ENCODE measurements at regions not wholly inside any gene's neighbourhood (a gene's known extent, or its start where the extent isn't known, plus 50 kb on each side); places are given as distances from the start of the nearest gene placed in this dataset.

DNA sequence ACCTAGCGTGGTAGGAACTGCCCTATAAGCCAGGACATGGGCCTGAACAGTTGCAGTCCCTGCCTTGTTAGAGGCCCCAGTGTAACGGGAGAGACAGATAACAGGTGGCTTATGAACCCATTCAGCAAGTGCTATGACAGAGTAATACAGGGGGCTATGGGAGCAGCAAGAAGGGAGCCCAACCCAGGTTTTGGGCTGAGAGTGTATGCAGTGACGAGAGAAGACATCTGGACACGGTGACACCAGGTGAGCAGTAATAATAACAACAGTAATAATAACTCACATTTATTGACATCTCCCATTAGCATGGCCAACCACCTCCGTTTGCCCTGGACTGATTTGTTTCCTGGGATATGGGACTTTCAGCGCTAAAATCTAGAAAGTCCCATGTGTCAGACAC is 100.8 kb downstream of the IRX5 start:
- ChIA-PET CTCF (no interaction called here), POLR2A (no interaction called here)
- Mint-ChIP-seq H3K36me3 (ENCODE audit: low read depth) (no peaks in the 10 kb centered on the region), H3K9me3 (peaks cover 2% of the 10 kb centered on the region), H3K27ac (no peak overlapping the region), H3K4me3 (no peak overlapping the region), H3K27me3 (peaks cover 3% of the 10 kb centered on the region), H3K4me1 (ENCODE audit: low read depth) (no peaks in the 10 kb centered on the region)
- no peak for ATAC-seq
- intact Hi-C loops (cut with micrococcal nuclease): no loop called here
- DNase-seq: no peak
- TF ChIP-seq, protein P1, sequence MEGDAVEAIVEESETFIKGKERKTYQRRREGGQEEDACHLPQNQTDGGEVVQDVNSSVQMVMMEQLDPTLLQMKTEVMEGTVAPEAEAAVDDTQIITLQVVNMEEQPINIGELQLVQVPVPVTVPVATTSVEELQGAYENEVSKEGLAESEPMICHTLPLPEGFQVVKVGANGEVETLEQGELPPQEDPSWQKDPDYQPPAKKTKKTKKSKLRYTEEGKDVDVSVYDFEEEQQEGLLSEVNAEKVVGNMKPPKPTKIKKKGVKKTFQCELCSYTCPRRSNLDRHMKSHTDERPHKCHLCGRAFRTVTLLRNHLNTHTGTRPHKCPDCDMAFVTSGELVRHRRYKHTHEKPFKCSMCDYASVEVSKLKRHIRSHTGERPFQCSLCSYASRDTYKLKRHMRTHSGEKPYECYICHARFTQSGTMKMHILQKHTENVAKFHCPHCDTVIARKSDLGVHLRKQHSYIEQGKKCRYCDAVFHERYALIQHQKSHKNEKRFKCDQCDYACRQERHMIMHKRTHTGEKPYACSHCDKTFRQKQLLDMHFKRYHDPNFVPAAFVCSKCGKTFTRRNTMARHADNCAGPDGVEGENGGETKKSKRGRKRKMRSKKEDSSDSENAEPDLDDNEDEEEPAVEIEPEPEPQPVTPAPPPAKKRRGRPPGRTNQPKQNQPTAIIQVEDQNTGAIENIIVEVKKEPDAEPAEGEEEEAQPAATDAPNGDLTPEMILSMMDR (IDR thresholded peaks at IDR 0.05): no peak

DNA sequence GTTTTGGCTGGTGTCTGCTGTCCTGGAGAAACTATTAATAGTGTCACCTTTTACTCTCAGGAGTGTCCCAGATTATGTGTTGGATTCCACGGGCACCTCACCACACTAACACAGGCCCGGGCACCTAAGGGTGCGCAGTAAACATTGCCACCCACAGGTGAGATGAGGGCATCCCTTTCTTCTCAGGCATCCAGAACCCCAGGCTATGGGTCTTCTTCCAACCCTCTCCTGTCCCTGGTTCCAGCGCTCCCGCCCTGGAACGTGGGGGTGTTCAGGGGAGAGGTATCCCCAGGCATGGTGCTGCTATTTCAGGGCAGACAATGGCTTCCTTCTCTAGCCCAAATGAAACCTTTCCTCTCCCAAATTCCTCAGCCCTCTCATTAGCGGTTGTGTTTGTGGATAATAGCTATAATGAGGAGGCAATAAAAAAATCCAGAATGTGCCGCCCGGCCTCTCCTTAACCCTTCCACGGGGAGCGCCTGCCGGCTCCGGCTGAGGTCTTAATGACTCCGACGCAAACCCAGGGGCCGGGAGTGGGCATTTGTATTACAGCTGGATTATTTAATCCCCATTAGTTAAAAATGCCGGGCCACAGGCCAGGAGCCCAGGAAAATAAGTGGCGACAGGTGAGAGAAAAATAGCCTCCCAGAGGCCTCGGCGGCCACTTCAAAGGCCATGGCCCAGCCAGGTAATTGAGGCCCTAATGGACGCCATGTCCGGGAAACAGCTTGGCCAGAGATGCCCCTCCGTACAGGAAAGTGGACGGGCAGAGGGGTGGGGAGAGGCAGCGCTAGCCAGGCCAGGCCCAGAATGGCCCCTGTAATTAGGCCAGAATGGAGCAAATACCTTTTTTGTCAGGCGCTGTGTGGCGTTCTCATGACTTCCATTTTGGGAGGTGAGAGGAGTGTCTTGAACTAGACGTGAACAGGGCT is 102.8 kb downstream of the IRX5 start:
- TF ChIP-seq, protein P1 (IDR thresholded peaks at IDR 0.05): no peak
- intact Hi-C loops (cut with micrococcal nuclease): no loop called here
- H3K36me3 Mint-ChIP-seq (ENCODE audit: low read depth): no peaks in the 10 kb centered on the region
- H3K27ac Mint-ChIP-seq: no peak overlapping the region
- ChIA-PET CTCF (no interaction called here), POLR2A (no interaction called here)
- no peak for ATAC-seq
- DNase-seq: no peak
- H3K4me3 Mint-ChIP-seq: no peak overlapping the region
- peaks cover 3% of the 10 kb centered on the region for H3K27me3 Mint-ChIP-seq
- H3K4me1 Mint-ChIP-seq (ENCODE audit: low read depth): no peaks in the 10 kb centered on the region
- H3K9me3 Mint-ChIP-seq: peaks cover 2% of the 10 kb centered on the region

DNA sequence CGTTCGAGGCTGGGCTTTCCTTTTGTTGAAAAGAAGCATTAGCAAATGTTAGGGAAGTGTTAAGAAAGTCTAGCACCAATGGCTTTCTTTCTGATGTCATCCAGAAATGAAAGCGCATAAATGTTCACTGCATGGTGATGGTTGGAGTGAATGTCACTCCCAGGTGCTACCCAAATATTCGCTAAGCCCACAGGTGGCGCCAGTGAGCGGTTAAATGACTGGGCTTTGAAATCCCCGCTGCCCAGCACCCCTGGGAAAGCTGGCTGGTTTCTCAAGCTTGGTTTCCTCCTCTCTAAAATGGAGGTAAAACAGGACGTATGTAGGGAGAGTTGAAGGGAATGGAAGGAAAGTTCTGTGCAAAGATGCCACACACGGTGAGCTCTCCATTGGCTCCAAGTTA is 104.4 kb downstream of the IRX5 start:
- TF ChIP-seq, protein P1 (IDR thresholded peaks at IDR 0.05): peak; percentile 51

DNA sequence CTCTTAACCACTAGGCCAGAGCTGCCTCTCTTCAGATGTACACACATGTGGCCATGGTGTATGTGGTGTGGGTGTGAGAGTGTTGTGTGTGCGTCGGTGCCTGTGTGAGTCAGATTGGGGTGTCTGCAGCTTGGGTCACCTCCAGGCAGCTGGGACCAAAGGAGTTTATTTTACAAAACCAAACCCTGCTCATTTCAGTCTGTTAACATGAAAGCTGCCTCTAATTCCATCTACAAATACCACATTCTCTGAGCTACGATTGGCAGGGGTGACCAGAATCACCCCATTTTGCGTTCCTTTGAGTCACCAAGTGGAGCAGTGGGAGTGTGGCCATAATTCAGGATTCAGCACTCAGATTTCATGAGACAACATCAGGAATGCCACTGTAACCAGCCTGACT is 105.3 kb downstream of the IRX5 start:
- TF ChIP-seq, protein P1 (IDR thresholded peaks at IDR 0.05): no peak
- DNase-seq (no peak), ATAC-seq (no peak)
- Mint-ChIP-seq H3K4me1 (ENCODE audit: low read depth) (no peaks in the 10 kb centered on the region), H3K27me3 (peaks cover 3% of the 10 kb centered on the region), H3K27ac (no peak overlapping the region), H3K9me3 (no peaks in the 10 kb centered on the region), H3K4me3 (no peak overlapping the region), H3K36me3 (ENCODE audit: low read depth) (no peaks in the 10 kb centered on the region)
- POLR2A ChIA-PET: no interaction called here
- intact Hi-C loops (cut with micrococcal nuclease): no loop called here
- CTCF ChIA-PET: no interaction called here

More for the DNA sequence above, 104.4 kb downstream of the IRX5 start:
- ATAC-seq (no peak), DNase-seq (peak; percentile 61)
- Mint-ChIP-seq H3K36me3 (ENCODE audit: low read depth) (no peaks in the 10 kb centered on the region), H3K27ac (no peak overlapping the region), H3K27me3 (peaks cover 3% of the 10 kb centered on the region), H3K4me1 (ENCODE audit: low read depth) (no peaks in the 10 kb centered on the region), H3K9me3 (no peaks in the 10 kb centered on the region), H3K4me3 (no peak overlapping the region)
- ChIA-PET CTCF (interaction anchor here (1.0 to 1.3 kb wide), 3 partner anchors 10 to 165 kb away, joined by 3 to 4 read pairs (median 3); no protein-coding TSS in a partner anchor), POLR2A (no interaction called here)
- intact Hi-C loops (cut with micrococcal nuclease): no loop called here

DNA sequence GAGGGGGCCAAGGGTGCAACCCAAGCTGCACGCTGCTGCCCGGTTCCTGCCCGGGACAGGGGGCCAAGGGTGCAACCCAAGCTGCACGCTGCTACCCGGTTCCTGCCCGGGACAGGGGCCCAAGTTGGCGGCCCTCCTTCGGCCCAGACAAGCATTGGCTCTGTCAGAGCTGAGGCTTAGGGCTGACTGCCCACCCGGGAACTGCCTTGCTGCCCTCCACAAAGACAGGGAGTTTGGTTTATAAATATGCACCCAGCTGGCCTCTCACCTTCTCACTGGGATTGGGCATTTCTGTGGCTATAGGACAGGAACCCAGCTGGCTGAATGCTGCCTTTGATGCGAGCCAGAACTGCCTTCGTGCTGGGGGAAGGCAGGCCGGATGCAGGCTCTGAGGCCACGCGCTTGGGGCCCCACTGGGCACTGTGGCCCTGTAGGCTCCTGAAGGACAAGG is 105.7 kb downstream of the IRX5 start:
- Mint-ChIP-seq H3K4me3 (no peak overlapping the region), H3K9me3 (no peaks in the 10 kb centered on the region), H3K27ac (no peak overlapping the region), H3K4me1 (ENCODE audit: low read depth) (no peaks in the 10 kb centered on the region), H3K27me3 (peaks cover 3% of the 10 kb centered on the region), H3K36me3 (ENCODE audit: low read depth) (no peaks in the 10 kb centered on the region)
- no peak for ATAC-seq
- no peak for DNase-seq
- intact Hi-C loops (cut with micrococcal nuclease): no loop called here
- TF ChIP-seq, protein P1 (IDR thresholded peaks at IDR 0.05): no peak
- ChIA-PET CTCF (no interaction called here), POLR2A (no interaction called here)

Data from activated CD8-positive, alpha-beta T cell treated with anti-CD3 and anti-CD28 coated beads for 36 hours (primary cell).